DOHH2 (cell line): ENCODE measurements at regions not wholly inside any gene's neighbourhood (a gene's known extent, or its start where the extent isn't known, plus 50 kb on each side); places are given as distances from the start of the nearest gene placed in this dataset.

Source experiments
- EZH2phosphoT487 ChIP-seq: fragments of 200-600 bp; sonication (generic); IDR thresholded peaks from 2 replicates; pipeline ENCODE4 v1.6.1; 2017; ENCODE audit warnings: borderline replicate concordance, mild to moderate bottlenecking, antibody characterized with exemption, low read length, moderate library complexity, mixed read lengths
- TF ChIP-seq, protein P1 (sequence below): fragments of 200-600 bp; sonication (generic); IDR thresholded peaks from one replicate; pipeline ENCODE4 v1.5.1; 2014; ENCODE audit warnings: antibody characterized with exemption, mild to moderate bottlenecking, low read depth, low read length; ENCODE audit not compliant: poor library complexity, severe bottlenecking

DNA sequence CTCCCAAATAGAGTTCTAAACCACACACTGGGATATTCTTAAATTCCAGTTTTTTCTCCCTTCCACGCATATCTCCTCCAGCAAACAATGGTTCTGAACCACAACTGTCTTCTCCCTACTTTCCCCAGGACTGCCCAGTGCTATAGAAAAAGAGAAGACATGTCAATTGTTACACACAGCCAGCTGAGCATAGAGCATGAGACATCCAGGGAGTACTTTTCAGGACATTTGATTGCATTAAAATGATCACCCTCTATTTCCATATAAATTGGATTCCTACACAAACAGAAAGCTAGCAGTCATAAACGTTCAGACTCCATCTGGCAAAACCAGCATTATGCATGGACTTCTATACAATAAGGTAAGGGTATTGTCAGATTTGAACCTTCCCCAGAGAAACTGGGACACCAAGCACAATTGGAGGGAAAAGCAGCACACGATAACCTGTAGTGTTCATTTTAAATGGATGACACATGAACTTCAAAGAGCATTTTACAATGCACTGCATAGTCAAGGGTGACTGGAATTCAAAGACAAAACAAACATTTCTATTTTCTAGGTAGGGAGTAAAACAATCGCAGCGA, 93.1 kb upstream of the HEY2 start:
- TF ChIP-seq, protein P1, sequence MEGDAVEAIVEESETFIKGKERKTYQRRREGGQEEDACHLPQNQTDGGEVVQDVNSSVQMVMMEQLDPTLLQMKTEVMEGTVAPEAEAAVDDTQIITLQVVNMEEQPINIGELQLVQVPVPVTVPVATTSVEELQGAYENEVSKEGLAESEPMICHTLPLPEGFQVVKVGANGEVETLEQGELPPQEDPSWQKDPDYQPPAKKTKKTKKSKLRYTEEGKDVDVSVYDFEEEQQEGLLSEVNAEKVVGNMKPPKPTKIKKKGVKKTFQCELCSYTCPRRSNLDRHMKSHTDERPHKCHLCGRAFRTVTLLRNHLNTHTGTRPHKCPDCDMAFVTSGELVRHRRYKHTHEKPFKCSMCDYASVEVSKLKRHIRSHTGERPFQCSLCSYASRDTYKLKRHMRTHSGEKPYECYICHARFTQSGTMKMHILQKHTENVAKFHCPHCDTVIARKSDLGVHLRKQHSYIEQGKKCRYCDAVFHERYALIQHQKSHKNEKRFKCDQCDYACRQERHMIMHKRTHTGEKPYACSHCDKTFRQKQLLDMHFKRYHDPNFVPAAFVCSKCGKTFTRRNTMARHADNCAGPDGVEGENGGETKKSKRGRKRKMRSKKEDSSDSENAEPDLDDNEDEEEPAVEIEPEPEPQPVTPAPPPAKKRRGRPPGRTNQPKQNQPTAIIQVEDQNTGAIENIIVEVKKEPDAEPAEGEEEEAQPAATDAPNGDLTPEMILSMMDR = no peak
- no peak for TF ChIP-seq EZH2phosphoT487
